Keratinocyte (primary cell): ENCODE measurements at regions not wholly inside any gene's neighbourhood (a gene's known extent, or its start where the extent isn't known, plus 50 kb on each side); places are given as distances from the start of the nearest gene placed in this dataset.

Experiments
- DNase-seq: peaks from one replicate; pipeline ENCODE4 v3.0.0-alpha.2; 2011; ENCODE audit warnings: low read depth, missing footprints, low spot score
- FAIRE-seq: peaks from 2 replicates; lab custom pipeline; 2011; peaks lifted over from hg19 to GRCh38; lab: Jason Lieb, UNC
- H2AFZ ChIP-seq: 2 replicates; pipeline ENCODE4 v1.6.0; 2012; ENCODE audit warnings: low read length, control low read depth, inconsistent platforms; ENCODE audit not compliant: control insufficient read depth
- H3K27ac ChIP-seq: 2 replicates; pipeline ENCODE4 v1.5.1; 2011; ENCODE audit warnings: low read length; ENCODE audit not compliant: control insufficient read depth, insufficient read depth
- H3K27me3 ChIP-seq: 3 replicates; pipeline ENCODE4 v1.6.0; 2011; ENCODE audit warnings: low read length; ENCODE audit not compliant: control insufficient read depth, insufficient read depth; ENCODE audit errors: extremely low read depth
- H3K36me3 ChIP-seq, 2 experiments: 2 replicates in 1 of 2; 3 replicates in 1 of 2; pipeline ENCODE4 v1.5.1; 2011; ENCODE audit warnings: low read length in 2 of 2, mild to moderate bottlenecking in 1 of 2; ENCODE audit not compliant: control insufficient read depth in 2 of 2, insufficient read depth in 2 of 2; ENCODE audit errors: extremely low read depth in 1 of 2
- H3K4me1 ChIP-seq: 3 replicates; pipeline ENCODE4 v1.5.1; 2011; ENCODE audit warnings: low read length; ENCODE audit not compliant: control insufficient read depth, insufficient read depth; ENCODE audit errors: extremely low read depth
- H3K4me2 ChIP-seq: 3 replicates; pipeline ENCODE4 v1.6.0; 2011; ENCODE audit warnings: low read depth, low read length; ENCODE audit not compliant: control insufficient read depth, insufficient read depth; ENCODE audit errors: extremely low read depth
- H3K4me3 ChIP-seq, 3 experiments: fragments of 200-600 bp in 1 of 3; sonication (generic) in 1 of 3; 2 replicates in 2 of 3; 3 replicates in 1 of 3; pipeline ENCODE4 v1.5.1; 2011 to 2016; ENCODE audit warnings: low read length in 3 of 3, mild to moderate bottlenecking in 3 of 3, control low read depth in 2 of 3, inconsistent platforms in 1 of 3, low read depth in 1 of 3, mixed read lengths in 1 of 3, mixed run types in 1 of 3, moderate library complexity in 1 of 3; ENCODE audit not compliant: control insufficient read depth in 2 of 3, insufficient read depth in 2 of 3; ENCODE audit errors: extremely low read depth in 1 of 3
- H3K79me2 ChIP-seq: 2 replicates; pipeline ENCODE4 v1.6.0; 2012; ENCODE audit warnings: low read length; ENCODE audit not compliant: control insufficient read depth, insufficient read depth
- H3K9ac ChIP-seq: 3 replicates; pipeline ENCODE4 v1.6.0; 2011; ENCODE audit warnings: low read length; ENCODE audit not compliant: control insufficient read depth, insufficient read depth; ENCODE audit errors: extremely low read depth
- H3K9me1 ChIP-seq: 3 replicates; pipeline ENCODE4 v1.6.0; 2011; ENCODE audit warnings: low read length; ENCODE audit not compliant: control insufficient read depth, insufficient read depth; ENCODE audit errors: extremely low read depth
- H3K9me3 ChIP-seq: 2 replicates; pipeline ENCODE4 v1.5.1; 2012; ENCODE audit warnings: low read depth, low read length; ENCODE audit not compliant: control insufficient read depth
- H4K20me1 ChIP-seq: 3 replicates; pipeline ENCODE4 v1.6.0; 2011; ENCODE audit warnings: low read length; ENCODE audit not compliant: control insufficient read depth, insufficient read depth; ENCODE audit errors: extremely low read depth
- EZH2 ChIP-seq: IDR thresholded peaks from one replicate; pipeline ENCODE4 v1.6.1; 2012; ENCODE audit warnings: inconsistent platforms, mild to moderate bottlenecking, low read length, moderate library complexity
- dilution Hi-C: fragments of 300-500 bp; cut with MboI; formaldehyde crosslinking; loops from one replicate; pipeline ENCODE4 v1.7.0; 2020; ENCODE audit warnings: low sequenced_read_pairs; ENCODE audit not compliant: extremely low pct_ligation_motif_present
- TF ChIP-seq, protein P1 (sequence below), 3 experiments: IDR thresholded peaks in 1 of 3; conservative IDR thresholded peaks in 1 of 3; optimal IDR thresholded peaks in 1 of 3; 2 replicates in 2 of 3; 3 replicates in 1 of 3; pipeline versions ENCODE3 to v1.5.1; 2011; ENCODE audit warnings: low read length in 3 of 3, mild to moderate bottlenecking in 3 of 3, moderate library complexity in 2 of 3, control low read depth in 1 of 3, inconsistent platforms in 1 of 3; ENCODE audit not compliant: insufficient read depth in 2 of 3; ENCODE audit errors: extremely low read depth in 1 of 3

DNA sequence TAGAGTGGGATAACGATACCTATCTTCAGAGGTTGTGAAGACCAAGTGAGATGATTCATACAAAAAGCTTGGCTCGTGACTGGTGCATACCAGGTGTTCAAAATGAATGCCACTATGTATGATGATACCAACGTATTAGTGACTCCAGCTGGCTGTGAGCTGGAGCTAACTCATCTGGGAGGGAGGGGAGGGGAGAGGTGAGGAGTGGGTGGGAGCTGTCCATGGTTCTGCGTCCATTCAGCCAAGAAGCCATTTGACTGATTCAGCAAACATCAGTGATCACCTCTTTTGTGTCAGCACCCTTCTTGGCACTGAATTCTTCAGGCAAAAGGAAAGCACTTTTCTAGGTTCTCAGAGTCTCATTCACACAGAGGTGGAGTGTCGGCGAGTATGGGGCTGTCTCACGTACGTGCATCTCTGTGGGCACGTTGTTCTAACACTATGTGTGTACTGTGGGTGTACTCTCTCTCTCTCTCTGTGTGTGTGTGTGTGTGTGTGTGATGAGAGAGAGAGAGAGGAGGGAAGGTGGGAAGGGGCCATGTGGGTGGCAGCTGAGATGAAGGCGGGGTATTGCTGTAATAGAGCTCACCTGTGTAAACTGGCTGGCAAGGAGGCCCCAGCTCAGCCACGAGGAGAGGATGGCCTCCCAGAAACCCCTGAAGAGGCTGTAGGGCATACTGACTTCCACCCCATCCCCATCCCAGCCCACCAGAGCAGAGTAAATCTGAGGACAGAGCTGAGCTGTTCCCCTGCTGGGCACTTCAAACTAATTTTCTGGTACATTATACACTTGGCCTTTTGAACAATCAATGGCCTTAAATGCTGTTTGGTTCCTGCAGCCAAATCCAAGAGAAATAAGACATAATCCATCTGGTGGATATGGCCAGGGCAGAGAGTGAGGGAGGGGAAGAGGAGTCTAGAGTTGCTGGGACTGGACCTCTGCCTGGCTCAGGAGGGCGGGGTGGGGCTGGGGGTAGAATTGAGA lies 96.1 kb upstream of the THY1 start:
- TF ChIP-seq, protein P1, sequence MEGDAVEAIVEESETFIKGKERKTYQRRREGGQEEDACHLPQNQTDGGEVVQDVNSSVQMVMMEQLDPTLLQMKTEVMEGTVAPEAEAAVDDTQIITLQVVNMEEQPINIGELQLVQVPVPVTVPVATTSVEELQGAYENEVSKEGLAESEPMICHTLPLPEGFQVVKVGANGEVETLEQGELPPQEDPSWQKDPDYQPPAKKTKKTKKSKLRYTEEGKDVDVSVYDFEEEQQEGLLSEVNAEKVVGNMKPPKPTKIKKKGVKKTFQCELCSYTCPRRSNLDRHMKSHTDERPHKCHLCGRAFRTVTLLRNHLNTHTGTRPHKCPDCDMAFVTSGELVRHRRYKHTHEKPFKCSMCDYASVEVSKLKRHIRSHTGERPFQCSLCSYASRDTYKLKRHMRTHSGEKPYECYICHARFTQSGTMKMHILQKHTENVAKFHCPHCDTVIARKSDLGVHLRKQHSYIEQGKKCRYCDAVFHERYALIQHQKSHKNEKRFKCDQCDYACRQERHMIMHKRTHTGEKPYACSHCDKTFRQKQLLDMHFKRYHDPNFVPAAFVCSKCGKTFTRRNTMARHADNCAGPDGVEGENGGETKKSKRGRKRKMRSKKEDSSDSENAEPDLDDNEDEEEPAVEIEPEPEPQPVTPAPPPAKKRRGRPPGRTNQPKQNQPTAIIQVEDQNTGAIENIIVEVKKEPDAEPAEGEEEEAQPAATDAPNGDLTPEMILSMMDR (optimal IDR thresholded peaks at IDR 0.05 in 1 of 3, IDR thresholded peaks at IDR 0.05 in 1 of 3, conservative IDR thresholded peaks at IDR 0.05 in 1 of 3; ENCODE audit: extremely low read depth in 1 of 3, insufficient read depth in 2 of 3, low read length in 3 of 3), result no peak
- no peak for TF ChIP-seq EZH2
- Histone ChIP-seq H2AFZ (no peak overlapping the region), H4K20me1 (peaks cover 4% of the 10 kb centered on the region), H3K9me3 (no peaks in the 10 kb centered on the region), H3K27ac (no peak overlapping the region), H3K9ac (no peak overlapping the region), H3K79me2 (no peaks in the 10 kb centered on the region), H3K9me1 (no peaks in the 10 kb centered on the region), H3K4me3 (no peak overlapping the region), H3K4me2 (no peak overlapping the region), H3K27me3 (peaks cover 18% of the 10 kb centered on the region), H3K36me3 (no peaks in the 10 kb centered on the region), H3K4me1 (no peaks in the 10 kb centered on the region)
- FAIRE-seq (no peak), DNase-seq (no peak)
- dilution Hi-C loops, result no loop called here

DNA sequence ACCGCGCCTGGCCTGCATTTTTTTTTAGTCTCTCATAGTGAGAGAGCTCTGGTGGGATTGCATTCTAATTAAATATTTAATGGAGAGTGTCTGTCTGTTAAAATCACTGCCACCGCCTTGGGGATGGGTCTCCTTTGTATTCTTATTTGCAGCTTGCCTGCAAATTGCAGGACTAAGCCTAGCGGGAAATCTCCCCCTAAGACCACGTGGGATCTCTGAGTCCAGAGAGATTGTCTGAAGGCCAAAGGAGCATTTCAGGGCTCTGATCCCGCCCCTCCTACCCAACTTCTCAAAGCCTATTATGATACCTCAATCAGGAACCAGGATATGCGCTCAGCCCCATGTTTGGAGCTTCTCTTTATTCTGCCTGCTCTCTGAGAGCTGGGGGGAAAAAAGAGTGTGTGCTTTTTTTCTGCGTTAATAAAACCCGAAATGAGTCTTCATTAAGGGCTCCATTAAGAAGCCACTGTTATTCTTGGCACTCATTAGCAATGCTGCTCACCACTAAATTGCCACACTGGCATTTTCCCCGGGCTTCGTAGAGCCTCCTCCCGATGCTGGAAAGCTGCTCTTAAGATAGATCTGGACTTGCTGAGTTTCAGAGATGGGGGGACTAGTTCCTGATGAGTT lies 92.9 kb upstream of the THY1 start:
- DNase-seq (no peak), FAIRE-seq (no peak)
- H3K79me2 ChIP-seq, result no peaks in the 10 kb centered on the region
- dilution Hi-C loops, result no loop called here
- H3K4me1 ChIP-seq, result no peaks in the 10 kb centered on the region
- H2AFZ ChIP-seq, result no peak overlapping the region
- H3K27ac ChIP-seq, result no peak overlapping the region
- H3K4me3 ChIP-seq, result no peak overlapping the region
- no peaks in the 10 kb centered on the region for H3K36me3 ChIP-seq
- no peaks in the 10 kb centered on the region for H3K9me3 ChIP-seq
- no peak overlapping the region for H3K4me2 ChIP-seq
- no peak for TF ChIP-seq EZH2
- TF ChIP-seq, protein P1 (optimal IDR thresholded peaks at IDR 0.05 in 1 of 3, IDR thresholded peaks at IDR 0.05 in 1 of 3, conservative IDR thresholded peaks at IDR 0.05 in 1 of 3; ENCODE audit: extremely low read depth in 1 of 3, insufficient read depth in 2 of 3, low read length in 3 of 3), result no peak
- H3K27me3 ChIP-seq, result peaks cover 26% of the 10 kb centered on the region
- no peaks in the 10 kb centered on the region for H3K9me1 ChIP-seq
- H3K9ac ChIP-seq, result no peak overlapping the region
- peaks cover 4% of the 10 kb centered on the region for H4K20me1 ChIP-seq
